Endothelial cell of umbilical vein (primary cell): ENCODE measurements at regions not wholly inside any gene's neighbourhood (a gene's known extent, or its start where the extent isn't known, plus 50 kb on each side); places are given as distances from the start of the nearest gene placed in this dataset.

Experiments used
- BruUV-seq: library from RNA; stranded (reverse); fragments of 400-500 nt; replicated peaks from 2 replicates; lab custom pipeline; 2021; lab: Mats Ljungman, UMichigan
- CTCF ChIA-PET: fragments of 300-600, 350-600 bp; sonication (Branson Sonifier 250); formaldehyde crosslinking; loops from one replicate; lab custom pipeline; 2021; ENCODE audit warnings: antibody characterized with exemption, inconsistent platforms; lab: Charles Lee
- POLR2A ChIA-PET: fragments of 300-600, 350-600 bp; sonication (Branson Sonifier 250); formaldehyde crosslinking; loops from one replicate; lab custom pipeline; 2021; ENCODE audit warnings: antibody characterized with exemption, inconsistent platforms; lab: Charles Lee
- DNase-seq: peaks from one replicate; pipeline ENCODE4 v3.0.0-alpha.2; 2011; ENCODE audit warnings: low read depth, low spot score
- FAIRE-seq: peaks from 2 replicates; lab custom pipeline; 2011; peaks lifted over from hg19 to GRCh38; lab: Jason Lieb, UNC
- H2AFZ ChIP-seq: 2 replicates; pipeline ENCODE4 v1.6.0; 2012; ENCODE audit warnings: low read depth, low read length, control low read depth, inconsistent platforms
- H3K27ac ChIP-seq: 2 replicates; pipeline ENCODE4 v1.5.1; 2011; ENCODE audit warnings: low read depth, mild to moderate bottlenecking, control low read depth, low read length, moderate library complexity; ENCODE audit not compliant: insufficient read depth
- H3K27me3 ChIP-seq, 2 experiments: 2 replicates each; pipeline versions ENCODE4 v1.6.0 to v1.6.1; 2011; ENCODE audit warnings: low read length in 2 of 2, mixed read lengths in 1 of 2; ENCODE audit not compliant: control insufficient read depth in 2 of 2, insufficient read depth in 2 of 2
- H3K36me3 ChIP-seq, 2 experiments: 2 replicates in 1 of 2; 3 replicates in 1 of 2; pipeline ENCODE4 v1.5.1; 2011; ENCODE audit warnings: low read length in 2 of 2, mild to moderate bottlenecking in 1 of 2, moderate library complexity in 1 of 2; ENCODE audit not compliant: control insufficient read depth in 2 of 2, insufficient read depth in 2 of 2; ENCODE audit errors: extremely low read depth in 1 of 2
- H3K4me1 ChIP-seq: 3 replicates; pipeline ENCODE4 v1.5.1; 2011; ENCODE audit warnings: mild to moderate bottlenecking, low read length; ENCODE audit not compliant: control insufficient read depth, insufficient read depth; ENCODE audit errors: extremely low read depth
- H3K4me2 ChIP-seq: 2 replicates; pipeline ENCODE4 v1.6.1; 2011; ENCODE audit warnings: low read length, control low read depth, mixed read lengths; ENCODE audit not compliant: insufficient read depth
- H3K4me3 ChIP-seq, 3 experiments: fragments of 200-600 bp in 1 of 3; sonication (generic), shearing (Covaris generic) in 1 of 3; replicated peaks in 1 of 3; 2 replicates each; pipeline ENCODE4 v1.5.1; 2011 to 2016; ENCODE audit warnings: control low read depth in 3 of 3, low read length in 3 of 3, mild to moderate bottlenecking in 2 of 3, inconsistent platforms in 1 of 3, low read depth in 1 of 3, moderate library complexity in 1 of 3; ENCODE audit not compliant: insufficient read depth in 1 of 3
- H3K79me2 ChIP-seq: 2 replicates; pipeline ENCODE4 v1.6.0; 2012; ENCODE audit warnings: low read length, inconsistent platforms; ENCODE audit not compliant: control insufficient read depth, insufficient read depth
- H3K9ac ChIP-seq: replicated peaks from 2 replicates; pipeline ENCODE3; 2011; ENCODE audit warnings: low read length, control low read depth; ENCODE audit not compliant: insufficient read depth; ENCODE audit errors: extremely low read depth
- H3K9me1 ChIP-seq: replicated peaks from 3 replicates; pipeline ENCODE4 v1.6.0; 2011; ENCODE audit warnings: mild to moderate bottlenecking, low read length; ENCODE audit not compliant: control insufficient read depth, insufficient read depth; ENCODE audit errors: extremely low read depth
- H3K9me3 ChIP-seq: replicated peaks from 2 replicates; pipeline ENCODE4 v1.5.1; 2012; ENCODE audit warnings: low read length, inconsistent platforms; ENCODE audit not compliant: control insufficient read depth, insufficient read depth
- H4K20me1 ChIP-seq: replicated peaks from 2 replicates; pipeline ENCODE3; 2011; ENCODE audit warnings: mild to moderate bottlenecking, low read length; ENCODE audit not compliant: control insufficient read depth, insufficient read depth; ENCODE audit errors: extremely low read depth
- EZH2 ChIP-seq: IDR thresholded peaks from 2 replicates; pipeline ENCODE4 v1.6.1; 2012; ENCODE audit warnings: borderline replicate concordance, low read depth, mild to moderate bottlenecking, moderate library complexity, low read length, inconsistent platforms; ENCODE audit not compliant: severe bottlenecking
- FOS ChIP-seq: IDR thresholded peaks from 2 replicates; pipeline ENCODE4 v1.6.1; 2011; ENCODE audit warnings: mild to moderate bottlenecking, low read length, moderate library complexity, borderline replicate concordance; ENCODE audit not compliant: insufficient read depth
- GATA2 ChIP-seq: IDR thresholded peaks from 2 replicates; pipeline ENCODE4 v1.7.0; 2011; ENCODE audit warnings: low read depth, mild to moderate bottlenecking, moderate library complexity, mixed read lengths, low read length; ENCODE audit not compliant: insufficient read length, insufficient read depth
- JUN ChIP-seq: IDR thresholded peaks from 2 replicates; pipeline ENCODE4 v1.6.1; 2011; ENCODE audit warnings: borderline replicate concordance, low read depth; ENCODE audit not compliant: insufficient read length, insufficient read depth
- MYC ChIP-seq: IDR thresholded peaks from one replicate; pipeline ENCODE4 v1.6.1; 2011; ENCODE audit warnings: mild to moderate bottlenecking, low read depth, low read length
- POLR2A ChIP-seq: IDR thresholded peaks from 2 replicates; pipeline ENCODE4 v1.6.1; 2012; ENCODE audit warnings: low read depth, mild to moderate bottlenecking, control low read depth, low read length
- POLR2AphosphoS5 ChIP-seq: IDR thresholded peaks from 2 replicates; pipeline ENCODE4 v1.6.1; 2012; ENCODE audit warnings: low read depth, mild to moderate bottlenecking, control low read depth, low read length, moderate library complexity; ENCODE audit not compliant: insufficient read depth
- dilution Hi-C: fragments of 300-500 bp; cut with MboI; formaldehyde crosslinking; loops from one replicate; pipeline ENCODE4 v1.15.0; 2019; ENCODE audit warnings: low sequenced_read_pairs; ENCODE audit not compliant: extremely low pct_ligation_motif_present
- intact Hi-C: fragments of 100-400 bp; cut with micrococcal nuclease; formaldehyde crosslinking; loops from one replicate; pipeline ENCODE4 v1.10.0; 2022
- TF ChIP-seq, protein P1 (sequence below): IDR thresholded peaks from 2 replicates; pipeline ENCODE4 v1.6.1; 2011; ENCODE audit not compliant: insufficient read depth, insufficient read length
- TF ChIP-seq, protein P2 (sequence below), 2 donors: IDR thresholded peaks; 1 replicate in 1 of 2; 2 replicates in 1 of 2; pipeline ENCODE4 v1.5.1; 2011; ENCODE audit warnings: low read length in 2 of 2, mild to moderate bottlenecking in 2 of 2, moderate library complexity in 2 of 2, control low read depth in 1 of 2, inconsistent platforms in 1 of 2, low read depth in 1 of 2; ENCODE audit not compliant: insufficient read depth in 1 of 2; ENCODE audit errors: extremely low read depth in 1 of 2

DNA sequence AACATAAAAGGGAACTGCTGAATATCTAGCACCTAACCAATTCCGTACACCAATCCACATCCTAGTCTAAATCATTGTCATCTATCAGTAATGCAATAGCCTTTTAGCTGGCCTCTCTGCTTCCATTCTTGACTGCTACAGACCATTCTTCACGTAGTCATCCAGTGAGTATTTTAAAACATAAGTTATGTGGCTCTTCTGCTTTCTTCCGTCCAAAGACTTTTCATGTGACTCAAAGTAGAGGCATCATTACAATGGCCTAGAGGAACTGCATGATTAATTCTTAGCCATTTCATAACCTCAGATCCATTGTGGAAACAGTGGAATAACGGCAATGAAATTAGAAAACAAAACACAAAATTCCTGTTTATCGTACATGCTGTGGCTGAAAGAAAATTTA lies 88.9 kb upstream of the CBLB start:
- Histone ChIP-seq H3K9me3 (no peaks in the 10 kb centered on the region), H3K27ac (no peak overlapping the region), H3K79me2 (no peaks in the 10 kb centered on the region), H3K9ac (no peak overlapping the region), H3K4me2 (no peak overlapping the region), H3K27me3 (no peaks in the 10 kb centered on the region), H3K9me1 (no peaks in the 10 kb centered on the region), H3K4me1 (no peaks in the 10 kb centered on the region), H3K36me3 (no peaks in the 10 kb centered on the region), H2AFZ (no peak overlapping the region), H3K4me3 (no peak overlapping the region), H4K20me1 (no peaks in the 10 kb centered on the region)
- dilution Hi-C loops = no loop called here
- no TSS peak for BruUV-seq
- ChIA-PET CTCF (no interaction called here), POLR2A (no interaction called here)
- FAIRE-seq = no peak
- DNase-seq = no peak
- no peak for TF ChIP-seq GATA2
- TF ChIP-seq, protein P1, sequence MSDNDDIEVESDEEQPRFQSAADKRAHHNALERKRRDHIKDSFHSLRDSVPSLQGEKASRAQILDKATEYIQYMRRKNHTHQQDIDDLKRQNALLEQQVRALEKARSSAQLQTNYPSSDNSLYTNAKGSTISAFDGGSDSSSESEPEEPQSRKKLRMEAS = no peak
- no peak for TF ChIP-seq FOS
- TF ChIP-seq, protein P2, sequence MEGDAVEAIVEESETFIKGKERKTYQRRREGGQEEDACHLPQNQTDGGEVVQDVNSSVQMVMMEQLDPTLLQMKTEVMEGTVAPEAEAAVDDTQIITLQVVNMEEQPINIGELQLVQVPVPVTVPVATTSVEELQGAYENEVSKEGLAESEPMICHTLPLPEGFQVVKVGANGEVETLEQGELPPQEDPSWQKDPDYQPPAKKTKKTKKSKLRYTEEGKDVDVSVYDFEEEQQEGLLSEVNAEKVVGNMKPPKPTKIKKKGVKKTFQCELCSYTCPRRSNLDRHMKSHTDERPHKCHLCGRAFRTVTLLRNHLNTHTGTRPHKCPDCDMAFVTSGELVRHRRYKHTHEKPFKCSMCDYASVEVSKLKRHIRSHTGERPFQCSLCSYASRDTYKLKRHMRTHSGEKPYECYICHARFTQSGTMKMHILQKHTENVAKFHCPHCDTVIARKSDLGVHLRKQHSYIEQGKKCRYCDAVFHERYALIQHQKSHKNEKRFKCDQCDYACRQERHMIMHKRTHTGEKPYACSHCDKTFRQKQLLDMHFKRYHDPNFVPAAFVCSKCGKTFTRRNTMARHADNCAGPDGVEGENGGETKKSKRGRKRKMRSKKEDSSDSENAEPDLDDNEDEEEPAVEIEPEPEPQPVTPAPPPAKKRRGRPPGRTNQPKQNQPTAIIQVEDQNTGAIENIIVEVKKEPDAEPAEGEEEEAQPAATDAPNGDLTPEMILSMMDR (IDR thresholded peaks at IDR 0.05; ENCODE audit: extremely low read depth in 1 of 2, insufficient read depth in 1 of 2, low read depth in 1 of 2, low read length in 2 of 2) = no peak
- TF ChIP-seq JUN = no peak
- TF ChIP-seq MYC = no peak
- no peak for TF ChIP-seq POLR2AphosphoS5
- TF ChIP-seq EZH2 = no peak
- TF ChIP-seq POLR2A = no peak
- intact Hi-C loops = no loop called here
